SK-N-SH treated with all-trans-retinoic acid at 6 μM for 48 hours (cell line): ENCODE measurements at regions not wholly inside any gene's neighbourhood (a gene's known extent, or its start where the extent isn't known, plus 50 kb on each side); places are given as distances from the start of the nearest gene placed in this dataset.

ENCODE experiments used
- ATAC-seq: fragments of 200-7000 bp; cut with Tn5 transposase; 3 replicates; pipeline ENCODE4 v1.9.1; 2020; ENCODE audit warnings: mild to moderate bottlenecking, moderate library complexity
- ARNTL ChIP-seq: fragments of 450-650 bp; formaldehyde crosslinking; IDR thresholded peaks from 2 replicates; pipeline ENCODE4 v1.5.0; 2020; ENCODE audit warnings: low read depth, mild to moderate bottlenecking, moderate library complexity, borderline replicate concordance
- BACH2 ChIP-seq: fragments of 250-450 bp; sonication (Bioruptor Pico); IDR thresholded peaks from 2 replicates; pipeline ENCODE4 v1.9.0; 2021; ENCODE audit warnings: mild to moderate bottlenecking, borderline replicate concordance
- CREB5 ChIP-seq: fragments of 250-450 bp; sonication (Bioruptor Pico); IDR thresholded peaks from 2 replicates; pipeline ENCODE4 v1.5.1; 2020; ENCODE audit warnings: low read depth, mild to moderate bottlenecking, moderate library complexity
- CSDC2 ChIP-seq: fragments of 250-450 bp; sonication (Bioruptor Pico); IDR thresholded peaks from 2 replicates; pipeline ENCODE4 v1.5.0; 2020; ENCODE audit warnings: mild to moderate bottlenecking, moderate library complexity
- CSRNP3 ChIP-seq: fragments of 250-450 bp; sonication (Bioruptor Pico); IDR thresholded peaks from 2 replicates; pipeline ENCODE4 v1.5.1; 2021; ENCODE audit warnings: mild to moderate bottlenecking, moderate library complexity
- ESRRG ChIP-seq: fragments of 250-450 bp; sonication (Bioruptor Pico); IDR thresholded peaks from 2 replicates; pipeline ENCODE4 v1.6.1; 2021; ENCODE audit warnings: mild to moderate bottlenecking
- GLIS3 ChIP-seq: fragments of 250-450 bp; sonication (Bioruptor Pico); IDR thresholded peaks from 2 replicates; pipeline ENCODE4 v1.5.0; 2020; ENCODE audit warnings: mild to moderate bottlenecking, moderate library complexity
- ISL1 ChIP-seq: fragments of 250-450 bp; sonication (Bioruptor Pico); IDR thresholded peaks from 2 replicates; pipeline ENCODE4 v2.1.2; 2022; ENCODE audit warnings: mild to moderate bottlenecking, moderate library complexity
- PATZ1 ChIP-seq: fragments of 250-450 bp; sonication (Bioruptor Pico); IDR thresholded peaks from 2 replicates; pipeline ENCODE4 v1.8.0; 2020; ENCODE audit warnings: mild to moderate bottlenecking, moderate library complexity, borderline replicate concordance
- POU6F1 ChIP-seq: fragments of 250-450 bp; sonication (Bioruptor Pico); IDR thresholded peaks from 2 replicates; pipeline ENCODE4 v1.8.0; 2021; ENCODE audit warnings: low read depth, mild to moderate bottlenecking, moderate library complexity, borderline replicate concordance
- PPARA ChIP-seq: fragments of 250-450 bp; sonication (Bioruptor Pico); IDR thresholded peaks from 2 replicates; pipeline ENCODE4 v1.5.0; 2020; ENCODE audit warnings: mild to moderate bottlenecking, borderline replicate concordance
- RARB ChIP-seq: fragments of 250-450 bp; sonication (Bioruptor Pico); IDR thresholded peaks from 2 replicates; pipeline ENCODE4 v1.8.0; 2021; ENCODE audit warnings: mild to moderate bottlenecking, moderate library complexity
- SNAI2 ChIP-seq: fragments of 250-450 bp; sonication (Bioruptor Pico); IDR thresholded peaks from 2 replicates; pipeline ENCODE4 v1.5.0; 2020; ENCODE audit warnings: mild to moderate bottlenecking, moderate library complexity
- TCF4 ChIP-seq: fragments of 250-450 bp; sonication (Bioruptor Pico); IDR thresholded peaks from 2 replicates; pipeline ENCODE4 v1.8.0; 2021; ENCODE audit warnings: mild to moderate bottlenecking, moderate library complexity, borderline replicate concordance
- TOX ChIP-seq: fragments of 250-450 bp; sonication (Bioruptor Pico); IDR thresholded peaks from 2 replicates; pipeline ENCODE4 v1.8.0; 2021; ENCODE audit warnings: mild to moderate bottlenecking, moderate library complexity, borderline replicate concordance
- ZC3H10 ChIP-seq: fragments of 250-450 bp; sonication (Bioruptor Pico); IDR thresholded peaks from 2 replicates; pipeline ENCODE4 v1.5.1; 2021; ENCODE audit warnings: mild to moderate bottlenecking, moderate library complexity
- ZFP3 ChIP-seq: fragments of 250-450 bp; sonication (Bioruptor Pico); IDR thresholded peaks from 2 replicates; pipeline ENCODE4 v1.5.0; 2020; ENCODE audit warnings: mild to moderate bottlenecking, moderate library complexity
- ZFP30 ChIP-seq: fragments of 450-650 bp; formaldehyde crosslinking; IDR thresholded peaks from 2 replicates; pipeline ENCODE4 v1.5.0; 2022; ENCODE audit warnings: mild to moderate bottlenecking, moderate library complexity
- ZNF70 ChIP-seq: fragments of 450-650 bp; formaldehyde crosslinking; IDR thresholded peaks from 2 replicates; pipeline ENCODE4 v1.5.0; 2020; ENCODE audit warnings: mild to moderate bottlenecking, moderate library complexity
- ZNF8 ChIP-seq: fragments of 450-650 bp; formaldehyde crosslinking; IDR thresholded peaks from 2 replicates; pipeline ENCODE4 v1.5.0; 2020; ENCODE audit warnings: mild to moderate bottlenecking, moderate library complexity

GRCh38 chr5:40400245-40400644 lies 279.5 kb upstream of the PTGER4 start:
- no peak for ATAC-seq
- no peak for TF ChIP-seq ESRRG (CRISPR knock-in tag)
- TF ChIP-seq ZNF8 (CRISPR knock-in tag), result no peak
- TF ChIP-seq ARNTL (CRISPR knock-in tag), result no peak
- no peak for TF ChIP-seq POU6F1 (CRISPR knock-in tag)
- no peak for TF ChIP-seq CREB5
- no peak for TF ChIP-seq PATZ1 (CRISPR knock-in tag)
- no peak for TF ChIP-seq RARB (CRISPR knock-in tag)
- no peak for TF ChIP-seq ZFP30 (CRISPR knock-in tag)
- TF ChIP-seq PPARA, result no peak
- TF ChIP-seq TCF4 (CRISPR knock-in tag), result no peak
- no peak for TF ChIP-seq ZFP3
- no peak for TF ChIP-seq BACH2 (CRISPR knock-in tag)

- ATAC-seq, result no peak
- TF ChIP-seq RARB (CRISPR knock-in tag) (no peak), ZFP3 (no peak), ISL1 (no peak), CSRNP3 (CRISPR knock-in tag) (no peak), CREB5 (no peak), ZNF8 (CRISPR knock-in tag) (no peak), BACH2 (CRISPR knock-in tag) (no peak), ZNF70 (CRISPR knock-in tag) (no peak), TCF4 (CRISPR knock-in tag) (no peak), ZC3H10 (no peak)
These were observed 280.4 kb upstream of the PTGER4 start for GRCh38 chr5:40399349-40399748.

GRCh38 chr5:40397976-40398375 lies 281.7 kb upstream of the PTGER4 start:
- TF ChIP-seq BACH2 (CRISPR knock-in tag), result no peak
- no peak for TF ChIP-seq TCF4 (CRISPR knock-in tag)
- TF ChIP-seq TOX (CRISPR knock-in tag), result no peak
- no peak for TF ChIP-seq CSDC2
- no peak for TF ChIP-seq GLIS3
- no peak for TF ChIP-seq POU6F1 (CRISPR knock-in tag)
- no peak for TF ChIP-seq ARNTL (CRISPR knock-in tag)
- no peak for TF ChIP-seq PATZ1 (CRISPR knock-in tag)
- no peak for TF ChIP-seq PPARA
- no peak for TF ChIP-seq ZFP30 (CRISPR knock-in tag)
- no peak for TF ChIP-seq SNAI2 (CRISPR knock-in tag)
- no peak for TF ChIP-seq ZC3H10
- TF ChIP-seq ESRRG (CRISPR knock-in tag), result no peak
- no peak for ATAC-seq
